HG03095 (cell line): ENCODE measurements at regions not wholly inside any gene's neighbourhood (a gene's known extent, or its start where the extent isn't known, plus 50 kb on each side); places are given as distances from the start of the nearest gene placed in this dataset.

Experiments used
- ATAC-seq: cut with Tn5 transposase; IDR thresholded peaks from one replicate; pipeline ENCODE4 v1.9.1; 2021; ENCODE audit warnings: moderate library complexity; ENCODE audit not compliant: unreplicated experiment

DNA sequence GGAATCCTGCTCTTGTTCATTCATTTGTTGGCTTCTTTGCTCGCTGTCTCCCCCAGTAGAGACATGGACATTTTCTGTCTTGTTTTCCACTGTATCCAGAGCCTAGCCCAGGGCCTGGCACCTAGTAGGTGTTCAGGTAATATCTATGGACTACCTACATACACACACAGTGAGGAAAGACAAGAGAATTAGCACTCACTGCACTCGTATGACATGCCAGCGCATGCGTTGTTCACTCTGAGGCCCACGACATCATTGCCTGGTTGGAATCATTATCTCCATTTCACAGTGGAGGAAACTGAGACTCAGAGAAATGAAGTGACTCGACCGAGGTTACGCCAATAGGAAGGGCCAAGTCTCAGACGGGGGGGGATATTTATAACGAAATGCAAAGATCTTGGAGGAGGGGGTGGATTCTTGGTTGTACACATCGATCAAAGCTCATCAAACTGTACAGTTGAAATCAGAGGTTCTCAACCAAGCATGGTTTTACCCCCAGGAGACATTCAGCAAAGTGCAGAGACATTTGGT, 140.1 kb upstream of the PTPN1 start:
- no peak for ATAC-seq

DNA sequence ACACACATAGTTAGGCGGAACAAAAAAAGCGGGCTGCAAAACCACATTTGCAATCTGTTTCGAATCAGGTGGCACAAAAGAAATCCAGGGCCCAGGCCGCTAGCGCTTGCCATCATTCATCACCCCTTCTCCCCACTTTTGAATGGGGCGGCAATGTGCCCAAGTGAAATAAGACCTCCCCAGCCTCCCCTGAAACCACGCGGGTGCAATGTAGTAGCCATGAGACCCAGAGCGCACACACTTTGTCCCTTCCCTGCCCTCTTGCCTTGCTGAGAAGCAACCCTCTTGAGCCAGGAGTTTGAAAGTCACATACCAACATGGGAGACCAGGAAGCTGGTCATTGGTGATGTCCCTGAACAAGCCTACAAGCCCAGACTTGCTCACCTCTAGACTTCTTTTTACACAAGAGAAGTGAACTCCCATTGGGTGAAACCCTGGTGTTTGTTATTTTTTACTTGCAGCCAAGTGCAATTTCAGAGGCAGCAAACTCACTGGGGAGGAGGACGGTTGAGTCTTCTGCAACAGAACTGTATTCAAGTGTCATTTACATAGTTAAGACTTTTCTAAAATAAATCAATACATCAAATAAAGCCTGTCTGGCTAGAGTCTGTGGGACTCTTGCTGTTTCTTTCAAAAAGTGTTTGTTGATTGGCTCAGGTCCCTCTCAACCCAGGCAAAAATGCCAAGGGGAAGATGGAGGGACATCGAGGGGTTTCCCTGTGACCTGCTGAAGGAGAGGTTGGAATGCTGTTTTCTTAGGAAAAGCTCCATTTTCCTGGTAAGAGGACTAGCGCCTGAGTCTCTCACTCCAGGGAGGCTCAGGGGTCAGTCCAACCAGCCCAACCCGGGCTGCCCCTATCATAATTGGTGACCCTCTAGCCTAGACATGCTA, 138.1 kb upstream of the PTPN1 start:
- ATAC-seq: no peak

DNA sequence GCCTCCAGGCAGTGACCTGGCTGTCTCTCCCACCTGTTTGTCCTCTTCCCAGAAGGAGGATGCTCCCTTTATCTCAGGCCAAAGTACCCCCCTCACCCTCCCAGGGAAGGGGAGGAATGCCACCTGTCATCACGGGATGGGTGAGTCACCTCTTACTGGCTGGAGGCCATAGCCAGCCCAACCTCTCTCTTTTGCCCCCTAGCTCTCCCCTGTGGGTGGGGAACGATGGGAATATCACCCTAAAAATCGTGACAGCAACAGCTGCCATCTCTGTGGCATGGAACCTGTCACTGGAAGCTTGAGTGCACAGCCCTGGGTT, 137.5 kb upstream of the PTPN1 start:
- no peak for ATAC-seq

DNA sequence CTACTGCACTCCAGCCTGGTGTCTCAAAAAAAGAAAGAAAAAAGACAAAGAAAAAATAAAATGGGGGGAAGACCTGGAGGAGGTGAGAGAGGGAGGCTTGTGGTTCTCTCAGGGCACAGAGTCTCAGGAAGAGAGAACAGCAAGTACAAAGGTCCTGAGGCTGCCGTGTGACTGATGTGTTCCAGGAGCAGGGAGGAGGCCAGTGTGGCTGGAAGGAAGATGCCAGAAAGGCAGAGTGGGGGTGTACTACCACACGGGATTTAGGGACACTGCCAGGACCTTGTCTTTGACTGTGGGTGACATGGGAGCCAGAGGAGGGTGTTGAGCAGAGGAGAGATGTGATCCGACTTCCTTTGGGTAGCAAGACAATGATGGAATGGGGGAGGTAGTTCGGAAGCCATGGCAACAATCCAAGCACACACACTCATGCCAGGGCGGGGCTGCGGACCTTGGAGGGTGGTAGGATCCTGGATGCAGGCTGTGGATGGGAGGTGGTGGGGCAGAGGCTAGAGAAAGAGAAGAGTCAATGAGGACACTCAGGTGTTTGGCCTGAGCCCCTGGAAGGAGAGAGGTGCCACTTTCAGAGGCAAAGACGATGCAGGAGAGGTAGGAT, 136.4 kb upstream of the PTPN1 start:
- no peak for ATAC-seq

DNA sequence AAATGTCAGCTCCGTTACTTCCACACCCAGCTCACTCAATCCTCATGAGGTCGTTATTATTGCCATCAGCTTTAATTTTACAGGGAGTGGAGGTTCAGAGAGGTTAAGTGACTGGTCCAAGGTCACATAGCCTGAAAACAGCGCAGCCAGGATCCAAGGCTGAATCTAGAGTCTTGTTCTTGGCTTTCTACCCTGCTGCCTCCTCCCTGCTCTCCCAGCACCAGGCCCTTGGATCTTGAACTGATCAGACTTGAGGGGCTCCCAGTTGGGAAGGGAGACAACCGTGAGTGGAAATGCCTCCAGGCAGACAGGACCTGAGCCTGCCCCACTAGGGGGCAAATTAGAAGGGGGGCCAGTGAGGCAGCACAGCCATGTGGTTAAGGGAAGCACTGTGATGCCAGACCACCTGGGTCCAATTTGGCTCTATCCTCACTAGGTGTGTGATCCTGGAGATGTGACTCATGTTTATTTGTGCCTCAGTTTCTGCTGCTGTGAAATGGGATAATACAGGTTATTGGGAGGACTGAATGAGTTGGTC, 135.6 kb upstream of the PTPN1 start:
- no peak for ATAC-seq

DNA sequence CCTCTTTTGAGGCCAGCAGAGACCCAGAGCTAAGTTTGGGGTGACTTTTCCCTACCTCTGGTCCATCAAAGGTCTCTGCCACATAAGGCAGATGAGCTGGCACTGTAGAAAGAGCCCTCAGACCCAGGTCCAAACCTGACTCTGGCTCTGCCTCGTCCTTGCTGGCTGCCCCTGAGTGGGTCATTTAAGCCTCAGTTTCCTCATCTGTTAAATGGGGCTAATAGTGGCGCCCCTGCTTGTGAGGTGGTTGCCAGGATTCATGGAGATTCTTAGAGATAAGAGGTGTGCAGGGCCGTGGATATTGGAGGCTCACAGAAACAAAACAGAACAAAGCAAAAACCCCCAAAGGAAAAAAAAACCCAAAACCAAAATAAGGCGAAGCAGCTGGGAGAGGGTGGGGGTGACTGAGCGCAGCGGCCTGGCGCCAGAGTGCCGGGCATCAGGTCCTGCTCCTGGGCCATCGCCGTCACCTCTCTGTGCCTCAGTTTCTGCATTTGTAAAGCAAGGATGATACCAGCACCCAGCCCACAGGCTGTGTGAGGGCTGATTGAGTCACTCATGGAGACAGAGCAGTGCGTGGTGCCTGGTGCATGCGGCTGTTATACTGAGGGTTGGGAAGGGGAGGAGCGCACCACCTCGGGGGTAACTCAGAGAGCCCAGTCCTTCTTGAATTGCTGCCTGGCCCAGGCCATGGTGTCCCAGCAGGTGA, 133.8 kb upstream of the PTPN1 start:
- no peak for ATAC-seq

DNA sequence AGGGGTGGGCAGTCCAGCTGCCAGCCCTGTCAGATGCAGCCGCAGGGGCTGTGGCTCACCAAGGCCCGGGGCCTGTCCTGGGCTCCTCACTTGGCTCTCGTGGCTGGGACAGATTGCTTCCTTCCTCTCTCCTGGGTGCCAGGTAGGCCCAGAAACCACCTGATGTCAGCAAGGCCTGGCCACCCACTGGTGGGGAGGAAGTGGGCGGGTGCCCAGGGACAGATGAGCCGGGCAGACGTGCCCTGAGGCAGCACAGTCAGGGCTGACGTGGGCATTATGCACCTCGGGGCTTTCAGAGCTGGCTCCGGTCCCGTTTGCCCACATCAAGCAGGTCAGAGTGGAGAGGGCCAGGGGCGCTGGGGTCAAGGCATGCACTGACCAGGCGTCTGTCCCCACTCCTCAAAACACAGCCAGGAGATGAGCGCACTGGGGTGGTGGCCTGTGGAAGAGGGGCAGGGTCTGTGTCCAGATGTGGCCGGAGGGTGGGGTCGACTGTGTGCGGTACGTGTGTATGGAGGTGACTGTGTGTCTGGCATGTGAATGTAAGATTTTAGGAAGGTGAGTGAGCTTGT, 133.2 kb upstream of the PTPN1 start:
- no peak for ATAC-seq

DNA sequence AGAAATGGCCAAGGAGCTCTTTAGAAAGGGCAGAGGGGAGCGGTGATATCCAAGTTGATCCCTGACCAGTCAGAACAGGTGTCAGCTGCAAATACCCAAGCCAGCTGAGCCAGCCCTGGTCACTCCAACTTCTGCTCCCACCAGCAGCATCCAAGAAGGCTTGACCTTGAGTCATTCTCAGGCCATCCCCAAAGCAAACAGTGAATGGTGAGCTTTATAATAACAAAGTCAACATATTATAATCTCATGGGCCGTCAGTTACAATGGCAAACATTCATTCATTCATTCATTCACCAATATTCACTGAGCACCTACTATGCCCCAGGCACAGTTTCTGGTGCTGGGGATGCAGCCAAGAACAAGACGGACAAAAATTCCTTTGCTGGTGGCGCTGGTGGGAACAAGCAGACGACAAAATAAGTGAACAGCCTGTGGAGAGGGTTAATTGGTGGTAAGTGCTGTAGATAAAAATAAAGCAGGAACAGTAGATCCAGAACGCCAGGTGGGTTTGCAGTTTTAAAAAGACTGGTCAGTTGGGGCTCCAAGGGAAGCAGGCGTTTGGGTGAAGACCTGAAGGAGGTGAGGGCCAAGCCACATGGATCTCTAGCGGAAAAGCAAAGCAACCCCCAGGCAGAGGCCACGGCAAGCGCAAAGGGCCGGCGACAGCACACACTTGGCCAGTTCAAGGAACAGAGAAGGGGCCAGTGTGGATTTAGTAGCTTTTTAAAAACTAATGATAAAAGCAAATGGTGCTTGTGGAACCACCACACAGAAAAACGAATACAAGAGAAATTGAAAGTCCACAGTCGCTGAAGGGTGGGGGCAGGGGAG, 131.8 kb upstream of the PTPN1 start:
- no peak for ATAC-seq

DNA sequence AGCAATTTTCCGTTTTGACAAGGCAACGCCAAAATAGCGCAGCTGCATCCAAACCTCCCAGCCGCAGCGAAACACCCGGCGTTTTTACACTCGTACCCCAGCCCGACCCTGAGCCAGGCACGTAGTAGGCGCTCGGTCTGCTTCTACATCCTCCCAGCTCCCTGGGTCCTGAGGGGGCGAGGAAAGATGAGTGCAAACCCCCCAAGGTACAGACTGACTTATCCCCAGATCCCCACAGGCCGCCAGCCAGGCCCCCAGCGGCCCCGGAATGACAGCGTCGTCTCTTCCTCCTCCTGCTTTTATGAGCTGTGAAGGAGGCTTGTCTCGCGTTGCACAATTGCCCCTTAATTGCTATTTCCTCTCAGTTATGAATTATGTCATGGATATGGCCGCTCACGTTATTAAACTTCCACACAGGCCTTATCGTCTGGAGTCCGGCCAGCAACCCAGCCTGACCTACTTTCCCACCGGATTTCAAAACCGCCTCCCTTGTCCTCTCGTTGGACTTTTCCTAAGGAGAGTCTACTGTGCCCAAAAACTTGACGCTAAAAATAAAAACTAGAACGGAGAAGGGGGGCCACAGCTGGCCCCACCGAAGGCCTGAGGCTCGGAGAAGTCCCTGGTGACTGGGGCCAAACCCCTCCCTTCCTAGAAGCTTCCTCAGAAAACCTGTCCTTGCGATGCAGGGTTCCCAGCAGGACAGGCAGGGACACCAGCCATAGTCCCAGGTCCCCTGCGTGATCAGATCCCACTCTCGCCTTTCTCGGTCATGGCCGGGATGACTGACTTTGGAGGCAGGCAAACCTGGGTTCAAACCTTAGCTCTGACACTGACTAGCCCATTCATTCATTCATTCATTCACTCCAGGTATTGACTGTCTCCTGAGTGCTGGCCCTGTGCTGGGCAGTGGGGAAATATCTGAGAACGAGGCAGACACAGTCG, 130.9 kb upstream of the PTPN1 start:
- ATAC-seq: no peak

DNA sequence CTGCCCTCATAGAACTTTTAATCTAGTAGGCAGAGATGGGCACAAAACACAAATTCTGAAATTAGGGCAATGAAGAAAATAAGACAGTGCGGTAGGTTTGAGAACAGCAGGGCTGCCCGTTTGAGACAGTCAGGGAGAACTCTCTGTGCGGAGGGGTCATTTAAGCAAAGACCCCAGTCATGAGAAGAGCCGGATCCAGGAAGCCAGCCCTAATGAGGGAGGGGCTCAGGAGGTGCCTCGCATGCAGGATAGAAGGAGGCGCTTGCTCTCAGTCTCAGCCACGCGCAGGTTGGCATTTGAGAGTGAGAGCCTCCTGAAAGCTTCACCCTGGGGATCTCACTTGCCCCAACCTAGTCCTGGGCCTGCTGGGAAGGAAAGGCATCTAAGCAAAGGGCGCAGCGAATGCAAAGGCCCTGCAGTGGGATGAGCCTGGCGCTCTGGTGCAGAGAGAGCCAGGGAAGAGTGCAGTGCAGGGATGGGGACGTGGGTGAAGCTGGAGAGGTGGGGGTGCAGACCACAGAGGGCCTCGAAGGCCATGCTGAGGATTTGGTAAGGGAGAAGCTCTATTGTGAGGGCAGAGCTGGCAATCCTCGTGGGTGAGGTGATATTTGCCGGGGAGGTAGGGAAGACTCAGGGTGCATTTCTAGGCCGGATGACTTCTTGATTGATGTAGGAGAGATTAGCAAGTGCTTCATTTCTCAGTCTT, 130.0 kb upstream of the PTPN1 start:
- no peak for ATAC-seq

DNA sequence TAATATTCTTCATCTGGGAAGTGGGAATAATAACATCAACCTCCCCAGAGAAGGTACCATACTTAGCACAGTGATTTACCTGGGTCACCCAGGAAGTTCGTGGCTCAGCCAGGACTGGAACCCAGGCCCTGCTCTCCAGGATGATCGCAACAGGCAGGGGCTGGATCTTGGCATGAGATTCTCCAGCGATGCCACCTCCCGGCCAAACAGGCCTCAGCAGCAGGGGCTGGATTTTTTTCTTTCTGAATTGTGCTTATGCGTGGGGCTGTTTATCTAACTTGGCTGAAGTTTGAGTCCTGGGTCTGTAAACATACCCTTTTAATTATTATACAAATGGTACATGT, 129.5 kb upstream of the PTPN1 start:
- ATAC-seq: no peak

DNA sequence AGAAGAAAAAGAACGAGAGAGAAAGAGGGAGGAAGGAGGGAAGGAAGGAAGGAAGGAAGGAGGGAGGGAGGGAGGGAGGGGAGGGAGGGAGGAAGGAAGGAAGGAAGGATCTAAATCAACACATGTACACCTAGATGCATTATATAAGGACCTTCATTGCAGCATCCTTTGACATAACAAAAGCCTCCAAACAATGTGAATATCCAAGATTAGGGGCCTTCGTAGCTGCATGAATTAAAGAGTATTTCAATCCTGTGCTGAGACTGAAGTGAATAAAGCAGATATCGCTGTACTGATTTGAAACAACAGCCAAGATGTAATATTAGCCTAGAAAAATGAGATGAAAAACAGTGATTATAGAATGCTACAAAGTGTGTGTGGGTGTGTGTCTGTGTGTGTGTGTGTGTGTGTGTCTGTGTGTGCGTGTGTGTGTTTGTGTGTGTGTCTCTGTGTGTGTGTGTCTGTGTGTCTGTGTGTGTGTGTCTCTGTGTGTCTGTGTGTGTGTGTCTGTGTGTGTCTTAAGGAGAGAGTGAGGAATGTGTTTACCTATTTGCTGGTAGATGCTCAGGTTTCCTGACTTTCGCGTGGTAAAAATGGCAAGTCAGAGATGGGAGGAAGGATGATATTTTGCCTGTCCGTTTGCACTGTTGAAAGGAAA, 129.0 kb upstream of the PTPN1 start:
- ATAC-seq: no peak

DNA sequence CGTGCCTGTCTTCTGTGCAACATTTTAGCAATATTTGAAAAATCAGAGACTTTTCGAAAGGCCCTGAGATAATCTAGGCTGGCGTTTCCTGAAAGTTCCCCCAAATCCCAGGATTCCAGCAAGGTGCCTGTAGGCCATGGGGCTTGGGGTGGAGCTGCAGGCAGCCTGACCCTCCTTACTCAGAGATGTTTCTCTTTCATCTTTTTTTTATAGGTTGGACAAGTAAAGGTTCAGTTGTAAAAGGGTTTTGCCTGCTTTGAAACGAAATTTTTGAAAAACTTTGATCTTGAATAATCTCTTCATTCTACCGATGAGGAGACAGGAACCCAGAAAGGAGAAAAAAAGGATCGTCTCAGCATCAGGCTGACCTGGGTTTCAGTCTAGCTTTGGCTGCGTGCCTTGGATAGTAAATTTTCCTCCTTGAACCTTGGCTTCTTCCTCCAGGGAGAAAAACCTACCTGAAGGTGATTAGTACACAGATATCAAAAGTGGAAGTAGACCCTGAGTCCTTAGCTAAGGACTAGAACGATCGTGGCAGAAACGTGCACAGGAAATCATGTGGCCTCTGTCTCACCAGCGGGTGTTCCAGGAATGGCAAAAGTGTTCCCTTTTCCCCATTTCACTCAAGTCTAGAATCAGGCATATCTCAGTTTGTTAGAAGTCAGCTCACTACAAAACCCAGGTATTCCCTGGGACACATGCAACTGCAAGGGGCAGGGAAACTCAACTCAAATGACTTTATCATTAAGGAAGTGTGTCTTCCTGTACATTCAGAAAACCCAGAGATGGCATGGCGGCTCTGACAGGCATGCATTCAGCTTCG, 128.2 kb upstream of the PTPN1 start:
- no peak for ATAC-seq

DNA sequence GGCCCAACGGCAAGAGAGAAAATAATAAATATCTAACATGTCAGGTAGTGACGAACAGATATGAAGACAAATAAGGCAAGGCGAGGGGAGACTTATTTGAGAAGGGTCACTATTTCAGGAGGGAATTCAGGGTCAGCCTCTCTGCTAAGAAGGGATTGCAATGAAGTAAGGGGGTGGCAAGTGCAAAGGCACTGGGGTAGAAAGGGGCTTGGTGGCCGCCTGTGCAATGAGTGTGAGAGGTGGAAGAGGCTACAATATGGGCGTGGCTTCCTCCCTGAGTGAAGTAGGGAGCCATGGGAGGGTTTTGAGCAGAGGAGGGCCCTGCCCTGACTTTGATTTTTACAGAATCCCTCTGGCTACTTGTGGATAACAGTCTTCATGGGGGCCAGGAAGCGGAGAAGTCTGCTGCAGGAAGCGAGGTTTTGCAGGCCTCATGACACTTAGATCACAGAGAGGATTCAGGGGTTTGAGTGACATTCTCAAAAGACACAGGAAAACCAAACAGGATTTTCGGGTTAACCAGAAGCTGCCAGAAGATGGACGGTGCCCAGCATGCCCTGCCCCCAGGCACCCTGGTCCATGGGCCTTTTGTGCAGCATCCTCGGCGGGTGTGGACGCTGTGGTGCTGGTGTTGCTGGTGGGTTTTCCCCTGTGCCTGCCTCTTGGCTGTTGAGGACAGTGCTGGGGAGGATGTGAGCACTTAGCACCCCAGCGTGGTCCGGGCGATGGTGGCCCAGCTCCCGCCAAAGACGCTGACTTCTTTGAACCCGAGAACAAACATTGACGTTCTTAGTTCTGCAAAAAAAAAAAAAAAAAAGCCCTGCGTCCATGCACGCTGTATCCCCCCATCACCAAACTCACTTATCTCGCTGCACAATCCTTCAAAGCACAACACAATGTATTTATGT, 124.2 kb upstream of the PTPN1 start:
- no peak for ATAC-seq

DNA sequence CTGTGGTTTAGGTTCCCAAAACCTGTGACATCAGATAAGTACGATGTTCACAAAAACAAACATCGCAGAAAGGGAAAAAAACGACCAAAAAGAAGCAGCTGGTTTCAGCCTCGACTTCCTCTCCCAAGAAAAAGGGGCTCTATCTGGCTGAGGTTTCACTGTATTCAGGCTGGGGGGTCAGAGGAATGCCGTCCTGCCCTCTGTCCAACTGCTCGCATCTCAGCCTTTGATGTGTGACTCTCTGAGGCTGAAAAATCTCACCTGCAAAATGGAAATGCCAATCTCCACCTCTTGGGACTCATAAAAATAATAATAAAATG, 123.6 kb upstream of the PTPN1 start:
- no peak for ATAC-seq

DNA sequence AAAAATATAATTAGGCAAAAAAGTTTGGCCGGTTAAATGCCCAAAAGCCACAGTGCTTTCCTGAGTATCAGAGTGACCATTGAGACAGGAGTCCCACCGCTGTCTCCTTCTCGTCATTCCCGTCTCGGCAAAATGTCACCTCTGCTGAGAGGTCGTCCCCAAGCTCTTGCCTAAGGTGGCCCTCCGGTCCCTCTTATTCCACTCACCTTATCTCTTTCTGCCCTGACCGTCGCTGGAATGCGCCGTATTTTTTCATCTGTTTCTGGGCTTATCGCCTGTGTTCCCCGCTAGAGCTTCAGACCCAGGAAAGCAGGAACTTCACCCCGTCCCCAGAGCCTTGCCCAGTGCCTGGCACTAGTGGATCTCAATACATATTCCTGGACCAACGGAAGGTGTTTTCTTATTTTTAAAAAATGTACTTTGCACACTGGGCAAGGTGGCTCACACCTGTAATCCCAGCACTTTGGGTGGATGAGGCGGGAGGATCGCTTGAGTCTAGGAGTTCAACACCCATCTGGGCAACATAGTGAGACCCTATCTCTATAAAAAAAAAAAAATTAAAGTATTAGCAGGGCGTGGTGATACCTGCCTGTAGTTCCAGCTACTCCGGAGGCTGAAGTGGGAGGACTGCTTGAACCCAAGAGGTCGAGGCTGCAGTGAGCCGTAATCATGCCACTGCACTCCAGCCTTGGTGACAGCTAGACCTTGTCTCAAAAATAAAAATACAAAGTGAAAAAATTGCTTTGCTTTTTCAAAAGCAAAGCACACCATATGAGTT, 122.8 kb upstream of the PTPN1 start:
- no peak for ATAC-seq
